Heart right ventricle (tissue), 16 donors: ENCODE measurements at regions not wholly inside any gene's neighbourhood (a gene's known extent, or its start where the extent isn't known, plus 50 kb on each side); places are given as distances from the start of the nearest gene placed in this dataset.

ENCODE experiments used
- ATAC-seq, 8 donors: fragments of 200-7000 bp; cut with Tn5 transposase; one replicate each; pipeline ENCODE4 v1.9.1; 2020; ENCODE audit warnings: mild to moderate bottlenecking in 8 of 8, moderate library complexity in 8 of 8, moderate number of reproducible peaks in 1 of 8
- DNase-seq, 2 donors: peaks; one replicate each; pipeline ENCODE4 v3.0.0-alpha.2; 2020
- H3K27ac ChIP-seq, 10 donors: fragments of 200-600 bp; sonication (generic) in 2 of 10; one replicate each; pipeline versions ENCODE4 v1.5.0 to v1.8.0; 2020 to 2022; ENCODE audit warnings: mild to moderate bottlenecking in 3 of 10
- H3K27me3 ChIP-seq, 7 donors: fragments of 200-600 bp; one replicate each; pipeline ENCODE4 v1.8.0; 2021 to 2022; ENCODE audit warnings: mild to moderate bottlenecking in 2 of 7
- H3K36me3 ChIP-seq, 9 donors: fragments of 200-600 bp; sonication (generic) in 1 of 9; one replicate each; pipeline versions ENCODE4 v1.5.0 to v1.8.0; 2020 to 2022; ENCODE audit warnings: mild to moderate bottlenecking in 2 of 9
- H3K4me1 ChIP-seq, 9 donors: fragments of 200-600 bp; sonication (generic) in 1 of 9; one replicate each; pipeline versions ENCODE4 v1.5.0 to v1.8.0; 2020 to 2022; ENCODE audit warnings: mild to moderate bottlenecking in 4 of 9
- H3K4me3 ChIP-seq, 10 donors: fragments of 200-600 bp; sonication (generic) in 2 of 10; one replicate each; pipeline versions ENCODE4 v1.5.0 to v1.8.0; 2020 to 2022; ENCODE audit warnings: mild to moderate bottlenecking in 7 of 10, moderate library complexity in 2 of 10
- H3K9me3 ChIP-seq, 11 donors: fragments of 200-600 bp in 10 of 11; sonication (generic) in 2 of 11; one replicate each; pipeline versions ENCODE4 v1.5.0 to v1.8.0; 2013 to 2022; ENCODE audit warnings: mild to moderate bottlenecking in 2 of 11, control low read depth in 1 of 11, moderate library complexity in 1 of 11
- WGBS, 2 donors: extraction: QIAGEN DNeasy Blood & Tissue Kit; methylation state at CpG; one replicate each; pipeline ENCODE4 v1.1.7; 2013; ENCODE audit warnings: inconsistent platforms in 1 of 2; 5-methylcytosine and 5-hydroxymethylcytosine counted together
- intact Hi-C, 10 donors: fragments of 100-400 bp; cut with DNase I; formaldehyde crosslinking; loops; one replicate each; pipeline versions ENCODE4 v1.11.1 to v1.14.2; 2022
- TF ChIP-seq, protein P1 (sequence below), 9 donors: fragments of 200-600 bp; sonication (generic) in 2 of 9; IDR thresholded peaks; one replicate each; pipeline versions ENCODE4 v1.5.0 to v1.8.0; 2021 to 2022; ENCODE audit warnings: antibody characterized with exemption in 9 of 9, mild to moderate bottlenecking in 5 of 9, moderate library complexity in 1 of 9
- donor health status: Arrhythmogenic right ventricular cardiomyopathy.
- donor health status: ischemic (EF 13 %, LVEDD 7.1; RV severe dilation, severe dysfunction).
- donor health status: healthy with polysubstance abuse.
- donor health status: DM: no; HTN: yes; CAD: no.
- donor health status: DM: no; HTN: no; CAD: no.
- donor health status: ischemic (EF 25% LVEDD 6.9; RV normal size, moderate dysfunction).
- donor health status: ischemic (EF 25% LVEDD 5.7; RV mildly dilated, moderate dysfunction).
- donor health status: healthy.
- donor health status: DM: yes; HTN: yes; CAD: no.
- donor health status: Ischemic cardiomyopathy.
- donor health status: ischemic (EF 35%, LVEDD 5.7; RV mildly dilated, moderate dysfunction).
- donor health status: nonischemic (EF 11% LVEDD 7.7; RV severe dilation, severe dysfunction).
- donor health status: DM: yes; HTN: yes; CAD: no.
- donor health status: PGD.
- donor health status: ischemic (EF 29% LVEDD 5.4; RV normal size, mild dysfunction).
- donor health status: nonischemic (EF 23%, LVEDD 6.1; RV moderate dilation, normal function).

DNA sequence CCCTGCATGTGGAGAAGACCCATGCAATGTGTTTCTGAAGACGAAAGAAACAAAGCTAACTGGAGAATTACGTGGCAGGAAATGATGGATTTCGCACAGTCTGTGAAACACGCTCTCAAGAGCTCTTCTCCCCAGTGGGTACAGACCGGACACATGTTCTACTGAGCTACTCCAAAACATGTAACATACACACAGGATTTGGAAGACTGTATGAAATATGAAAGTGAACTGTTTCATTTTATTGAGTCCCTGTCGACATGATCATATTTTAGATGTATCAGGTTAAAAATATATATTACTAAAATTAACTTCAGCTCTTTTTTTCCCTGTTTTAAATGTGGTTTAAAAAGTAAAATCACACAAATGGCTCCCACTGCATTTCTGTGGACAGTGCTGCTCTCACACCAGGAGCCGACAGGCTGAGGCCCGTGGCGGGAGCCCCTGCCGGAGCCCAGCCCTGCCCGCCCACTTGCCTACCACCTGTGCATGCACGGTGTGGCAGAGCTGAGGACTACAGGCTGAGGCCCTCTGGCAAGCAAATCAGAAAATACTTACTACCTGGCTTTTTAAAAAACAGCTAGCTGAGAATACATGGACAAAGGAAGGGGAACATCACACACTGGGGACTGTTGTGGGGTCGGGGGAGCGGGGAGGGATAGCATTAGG is 58.9 kb upstream of the NXT1 start:
- TF ChIP-seq, protein P1, sequence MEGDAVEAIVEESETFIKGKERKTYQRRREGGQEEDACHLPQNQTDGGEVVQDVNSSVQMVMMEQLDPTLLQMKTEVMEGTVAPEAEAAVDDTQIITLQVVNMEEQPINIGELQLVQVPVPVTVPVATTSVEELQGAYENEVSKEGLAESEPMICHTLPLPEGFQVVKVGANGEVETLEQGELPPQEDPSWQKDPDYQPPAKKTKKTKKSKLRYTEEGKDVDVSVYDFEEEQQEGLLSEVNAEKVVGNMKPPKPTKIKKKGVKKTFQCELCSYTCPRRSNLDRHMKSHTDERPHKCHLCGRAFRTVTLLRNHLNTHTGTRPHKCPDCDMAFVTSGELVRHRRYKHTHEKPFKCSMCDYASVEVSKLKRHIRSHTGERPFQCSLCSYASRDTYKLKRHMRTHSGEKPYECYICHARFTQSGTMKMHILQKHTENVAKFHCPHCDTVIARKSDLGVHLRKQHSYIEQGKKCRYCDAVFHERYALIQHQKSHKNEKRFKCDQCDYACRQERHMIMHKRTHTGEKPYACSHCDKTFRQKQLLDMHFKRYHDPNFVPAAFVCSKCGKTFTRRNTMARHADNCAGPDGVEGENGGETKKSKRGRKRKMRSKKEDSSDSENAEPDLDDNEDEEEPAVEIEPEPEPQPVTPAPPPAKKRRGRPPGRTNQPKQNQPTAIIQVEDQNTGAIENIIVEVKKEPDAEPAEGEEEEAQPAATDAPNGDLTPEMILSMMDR (IDR thresholded peaks at IDR 0.05) = no peak
- ATAC-seq (no peak), DNase-seq (no peak)
- Histone ChIP-seq H3K27ac (no peak overlapping the region), H3K4me1 (peaks cover 0 to 35% (median 19%) of the 10 kb centered on the region in 9 donors), H3K4me3 (no peak overlapping the region), H3K36me3 (no peaks in the 10 kb centered on the region), H3K9me3 (no peaks in the 10 kb centered on the region), H3K27me3 (peaks cover 0 to 11% (median 0%) of the 10 kb centered on the region in 7 donors)
- 89% methylated on average over 14 of the region's 14 CpGs for WGBS, 2 donors
- intact Hi-C loops = loop anchor here in 1 of 10 donors (10.0 kb wide), 1 partner anchor 47 kb away; no protein-coding TSS in a partner anchor

DNA sequence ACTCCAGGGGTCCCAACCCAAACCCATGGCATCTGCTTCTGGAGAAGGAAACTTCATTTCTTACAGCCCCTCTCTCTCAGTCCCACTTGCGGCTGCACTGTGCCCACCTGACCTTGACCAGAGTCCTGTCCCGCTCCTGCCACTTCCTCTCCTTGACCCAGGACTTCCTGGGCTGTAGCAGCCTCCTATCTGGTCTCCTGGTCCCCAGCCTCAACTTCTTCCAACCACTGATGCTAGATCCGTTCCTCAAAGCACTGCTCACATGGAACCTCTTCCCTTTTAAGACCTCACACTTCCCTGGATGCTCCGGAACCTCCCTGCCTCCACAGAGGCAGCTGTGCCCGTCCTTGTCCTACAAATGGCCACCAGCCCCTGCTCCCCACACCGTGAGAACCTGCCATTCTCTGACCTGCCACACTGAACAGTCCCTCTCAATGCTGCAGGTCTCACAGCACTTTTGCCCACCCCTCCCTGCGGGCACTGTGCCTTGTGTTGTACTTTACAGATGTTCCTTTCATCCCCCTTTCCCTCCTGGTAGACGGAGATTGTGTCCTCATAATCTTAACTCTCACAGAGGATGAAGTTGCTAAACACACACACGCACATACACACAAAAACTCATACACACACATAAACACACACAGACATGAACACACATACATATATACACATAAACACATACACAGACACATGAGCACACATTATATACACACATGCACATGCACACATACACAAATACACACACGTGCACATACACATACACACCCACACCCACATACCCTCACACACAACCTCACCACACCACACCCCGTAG is 59.6 kb upstream of the NXT1 start:
- TF ChIP-seq, protein P1 (IDR thresholded peaks at IDR 0.05) = no peak
- intact Hi-C loops = loop anchor here in 1 of 10 donors (10.0 kb wide), 1 partner anchor 46 kb away; no protein-coding TSS in a partner anchor
- H3K27me3 ChIP-seq = peaks cover 0 to 11% (median 0%) of the 10 kb centered on the region in 7 donors
- no peak for DNase-seq
- 90 to 91% methylated on average over 11 of the region's 11 CpGs for WGBS, 2 donors
- H3K36me3 ChIP-seq = no peaks in the 10 kb centered on the region
- no peak for ATAC-seq
- no peak overlapping the region for H3K4me3 ChIP-seq
- H3K9me3 ChIP-seq = no peaks in the 10 kb centered on the region
- H3K27ac ChIP-seq = peak overlapping the region in 1 of 10 donors; percentile 26
- H3K4me1 ChIP-seq = peaks cover 0 to 35% (median 19%) of the 10 kb centered on the region in 9 donors

DNA sequence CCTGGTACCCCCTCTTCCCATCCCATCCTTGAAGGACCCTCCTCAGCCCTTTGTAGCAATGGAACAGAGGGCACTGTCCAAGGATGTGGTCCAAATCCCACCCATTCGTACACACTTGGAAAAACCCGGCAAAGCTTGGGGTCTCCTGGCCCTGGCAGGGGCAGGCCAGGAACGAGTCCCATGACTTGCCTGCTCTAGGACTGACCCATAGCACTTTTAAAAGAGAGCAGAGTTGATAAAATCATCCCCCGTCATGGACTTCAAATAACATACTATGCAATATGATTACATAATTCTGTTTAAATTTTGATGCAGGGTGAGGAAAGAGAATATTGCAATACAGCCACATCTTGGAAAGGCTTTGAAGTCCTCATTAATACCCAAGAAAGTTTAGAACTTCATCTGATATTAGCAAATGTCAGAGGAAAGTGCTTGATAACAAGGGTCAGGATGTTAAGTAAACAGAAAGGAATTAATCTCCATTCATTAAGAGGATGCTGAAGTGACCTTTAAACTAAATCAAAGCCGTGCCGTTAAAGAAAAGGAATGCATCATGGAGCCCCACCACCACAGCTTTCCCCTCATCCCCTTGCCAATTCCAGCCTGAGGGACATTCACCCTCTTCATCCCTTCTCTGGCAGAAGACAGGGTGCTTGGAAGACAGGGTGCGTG is 60.7 kb upstream of the NXT1 start:
- DNase-seq (no peak), ATAC-seq (no peak)
- TF ChIP-seq, protein P1 (IDR thresholded peaks at IDR 0.05) = no peak
- Histone ChIP-seq H3K4me3 (no peak overlapping the region), H3K4me1 (peaks cover 0 to 35% (median 19%) of the 10 kb centered on the region in 9 donors), H3K36me3 (no peaks in the 10 kb centered on the region), H3K27ac (peak overlapping the region in 1 of 10 donors; percentile 26), H3K9me3 (no peaks in the 10 kb centered on the region), H3K27me3 (peaks cover 0 to 4% (median 0%) of the 10 kb centered on the region in 7 donors)
- 61 to 63% methylated on average over 7 of the region's 7 CpGs for WGBS, 2 donors
- intact Hi-C loops = loop anchor here in 1 of 10 donors (10.0 kb wide), 1 partner anchor 45 kb away; no protein-coding TSS in a partner anchor

DNA sequence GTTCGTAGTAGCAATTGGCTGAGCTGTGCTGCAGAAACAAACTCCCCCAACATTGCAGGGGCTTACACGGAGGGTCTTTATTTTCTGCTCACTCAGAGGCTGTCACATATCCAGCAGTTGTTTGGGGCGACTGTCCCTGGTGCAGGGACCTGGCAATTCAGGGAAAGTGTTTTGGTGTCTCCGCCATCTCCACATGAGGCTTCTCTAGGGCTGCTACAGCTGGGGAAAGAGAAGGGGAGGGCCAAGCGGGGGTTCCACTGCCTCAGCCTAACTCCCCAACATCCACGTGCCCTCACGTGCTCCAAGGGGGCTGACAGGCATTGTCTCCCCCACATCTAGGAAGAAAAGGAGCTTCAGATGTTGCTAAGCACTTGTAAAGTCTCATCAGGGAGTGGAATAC is 61.3 kb upstream of the NXT1 start:
- ATAC-seq (no peak), DNase-seq (no peak)
- intact Hi-C loops = no loop called here
- H3K27me3 ChIP-seq = peaks cover 0 to 4% (median 0%) of the 10 kb centered on the region in 7 donors
- H3K4me3 ChIP-seq = no peak overlapping the region
- TF ChIP-seq, protein P1 (IDR thresholded peaks at IDR 0.05) = no peak
- H3K27ac ChIP-seq = no peak overlapping the region
- peaks cover 0 to 31% (median 14%) of the 10 kb centered on the region in 9 donors for H3K4me1 ChIP-seq
- 84 to 85% methylated on average over 7 of the region's 7 CpGs for WGBS, 2 donors
- peaks cover 0 to under 1% (median 0%) of the 10 kb centered on the region in 11 donors for H3K9me3 ChIP-seq
- no peaks in the 10 kb centered on the region for H3K36me3 ChIP-seq
